ENCODE measurements at regions not wholly inside any gene's neighbourhood (a gene's known extent, or its start where the extent isn't known, plus 50 kb on each side); places are given as distances from the start of the nearest gene placed in this dataset.

DNA sequence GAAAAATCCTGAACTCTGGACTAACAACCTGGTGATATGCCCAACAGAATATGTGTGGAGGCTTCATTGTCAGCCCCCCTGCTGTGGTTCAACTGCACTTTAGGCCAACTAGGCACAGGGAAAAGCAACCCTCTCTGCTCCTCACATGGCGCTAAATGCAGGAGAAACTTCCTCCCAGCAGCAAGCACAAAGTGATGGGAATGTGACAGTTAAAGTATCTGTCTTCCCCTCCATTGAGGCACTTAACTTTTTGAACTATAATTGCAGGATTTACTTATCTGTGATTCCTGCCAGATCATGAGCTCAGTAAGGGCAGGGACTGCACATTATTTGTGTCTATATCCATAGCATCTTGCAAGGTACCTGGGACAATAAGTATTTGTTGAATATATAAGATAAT, 981.2 kb upstream of the KLHL29 start:
- Histone ChIP-seq H3K23ac (ENCODE audit: low read depth, low read length) (no peak overlapping the region), H3K56ac (ENCODE audit: extremely low read depth, insufficient read depth, low read length) (no peak overlapping the region), H3K18ac (ENCODE audit: low read depth, low read length) (no peak overlapping the region), H2AK5ac (ENCODE audit: low read depth, low read length) (no peak overlapping the region), H2BK120ac (ENCODE audit: low read depth, low read length) (no peak overlapping the region), H3K4me2 (ENCODE audit: low read depth, low read length) (no peak overlapping the region), H3K4me3 (ENCODE audit: insufficient read depth, low read depth, low read length) (no peak overlapping the region), H4K8ac (ENCODE audit: low read depth in 2 of 2, low read length in 2 of 2) (no peak overlapping the region), H3K14ac (replicated peaks; ENCODE audit: low read depth, low read length) (no peak overlapping the region), H2BK15ac (ENCODE audit: low read depth, low read length) (no peak overlapping the region), H2AK9ac (replicated peaks; ENCODE audit: low read depth, low read length, poor library complexity) (no peak overlapping the region), H2AFZ (replicated peaks; ENCODE audit: low read length, poor library complexity) (no peak overlapping the region), H2BK20ac (ENCODE audit: low read depth, low read length) (no peak overlapping the region), H3K9me1 (ENCODE audit: insufficient read depth, low read length) (no peaks in the 10 kb centered on the region), H3K9ac (ENCODE audit: low read depth, low read length) (no peak overlapping the region), H3K79me1 (ENCODE audit: low read depth in 1 of 2, low read length in 2 of 2) (no peaks in the 10 kb centered on the region), H3K4me1 (ENCODE audit: control insufficient read depth, insufficient read depth, low read length) (no peaks in the 10 kb centered on the region), H3K27ac (ENCODE audit: insufficient read depth, low read length) (no peak overlapping the region), H4K20me1 (ENCODE audit: insufficient read depth, low read length) (no peaks in the 10 kb centered on the region), H3K36me3 (ENCODE audit: control insufficient read depth, insufficient read depth, low read length) (no peaks in the 10 kb centered on the region), H2BK5ac (ENCODE audit: low read depth, low read length, poor library complexity, severe bottlenecking) (no peak overlapping the region), H3K27me3 (ENCODE audit: control insufficient read depth, insufficient read depth, low read length) (no peaks in the 10 kb centered on the region), H4K5ac (ENCODE audit: low read depth, low read length) (no peak overlapping the region), H3K9me3 (ENCODE audit: control insufficient read depth, insufficient read depth, low read length) (peaks cover 11% of the 10 kb centered on the region), H4K91ac (ENCODE audit: insufficient read depth, low read depth, low read length) (no peak overlapping the region), H3K4ac (ENCODE audit: low read depth, low read length) (no peak overlapping the region)
- in situ Hi-C loops (cut with MboI; ENCODE audit: low sequenced_read_pairs) = no loop called here
- ATAC-seq (ENCODE audit: low read depth) (no peak), DNase-seq (no peak)
- no CpG with 5 or more reads among the region's 1 CpG for WGBS, 2 experiments (ENCODE audit: extremely low coverage in 2 of 2, insufficient read length in 1 of 2)
- ChIA-PET POLR2A (ENCODE audit: unreplicated experiment) (no interaction called here), CTCF (no interaction called here)
- dilution Hi-C loops (cut with HindIII; ENCODE audit: low sequenced_read_pairs, unreplicated experiment) = no loop called here
- no peak for TF ChIP-seq NFE2L2 (IDR thresholded peaks at IDR 0.05; ENCODE audit: low read depth, low read length)
- TF ChIP-seq, protein P1, sequence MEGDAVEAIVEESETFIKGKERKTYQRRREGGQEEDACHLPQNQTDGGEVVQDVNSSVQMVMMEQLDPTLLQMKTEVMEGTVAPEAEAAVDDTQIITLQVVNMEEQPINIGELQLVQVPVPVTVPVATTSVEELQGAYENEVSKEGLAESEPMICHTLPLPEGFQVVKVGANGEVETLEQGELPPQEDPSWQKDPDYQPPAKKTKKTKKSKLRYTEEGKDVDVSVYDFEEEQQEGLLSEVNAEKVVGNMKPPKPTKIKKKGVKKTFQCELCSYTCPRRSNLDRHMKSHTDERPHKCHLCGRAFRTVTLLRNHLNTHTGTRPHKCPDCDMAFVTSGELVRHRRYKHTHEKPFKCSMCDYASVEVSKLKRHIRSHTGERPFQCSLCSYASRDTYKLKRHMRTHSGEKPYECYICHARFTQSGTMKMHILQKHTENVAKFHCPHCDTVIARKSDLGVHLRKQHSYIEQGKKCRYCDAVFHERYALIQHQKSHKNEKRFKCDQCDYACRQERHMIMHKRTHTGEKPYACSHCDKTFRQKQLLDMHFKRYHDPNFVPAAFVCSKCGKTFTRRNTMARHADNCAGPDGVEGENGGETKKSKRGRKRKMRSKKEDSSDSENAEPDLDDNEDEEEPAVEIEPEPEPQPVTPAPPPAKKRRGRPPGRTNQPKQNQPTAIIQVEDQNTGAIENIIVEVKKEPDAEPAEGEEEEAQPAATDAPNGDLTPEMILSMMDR (conservative IDR thresholded peaks at IDR 0.05; ENCODE audit: low read depth, low read length) = no peak
- no peak for TF ChIP-seq SMC3 (IDR thresholded peaks at IDR 0.05; ENCODE audit: low read depth, low read length)
- TF ChIP-seq, protein P2, sequence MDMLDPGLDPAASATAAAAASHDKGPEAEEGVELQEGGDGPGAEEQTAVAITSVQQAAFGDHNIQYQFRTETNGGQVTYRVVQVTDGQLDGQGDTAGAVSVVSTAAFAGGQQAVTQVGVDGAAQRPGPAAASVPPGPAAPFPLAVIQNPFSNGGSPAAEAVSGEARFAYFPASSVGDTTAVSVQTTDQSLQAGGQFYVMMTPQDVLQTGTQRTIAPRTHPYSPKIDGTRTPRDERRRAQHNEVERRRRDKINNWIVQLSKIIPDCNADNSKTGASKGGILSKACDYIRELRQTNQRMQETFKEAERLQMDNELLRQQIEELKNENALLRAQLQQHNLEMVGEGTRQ (IDR thresholded peaks at IDR 0.05; ENCODE audit: low read depth, low read length) = no peak
- TF ChIP-seq FOS (IDR thresholded peaks at IDR 0.05; ENCODE audit: low read depth, low read length) = no peak
- no peak for TF ChIP-seq RCOR1 (IDR thresholded peaks at IDR 0.05; ENCODE audit: insufficient replicate concordance, low read length)
- TF ChIP-seq POLR2A (IDR thresholded peaks at IDR 0.05; ENCODE audit: low read depth, low read length) = no peak
- TF ChIP-seq MAZ (IDR thresholded peaks at IDR 0.05; ENCODE audit: borderline replicate concordance, low read depth, low read length) = no peak
- no peak for TF ChIP-seq CEBPB (IDR thresholded peaks at IDR 0.05; ENCODE audit: low read depth, low read length)
- no peak for TF ChIP-seq CHD1 (IDR thresholded peaks at IDR 0.05; ENCODE audit: low read depth, low read length)
- TF ChIP-seq RFX5 (IDR thresholded peaks at IDR 0.05; ENCODE audit: low read depth, low read length) = no peak
- TF ChIP-seq, protein P3, sequence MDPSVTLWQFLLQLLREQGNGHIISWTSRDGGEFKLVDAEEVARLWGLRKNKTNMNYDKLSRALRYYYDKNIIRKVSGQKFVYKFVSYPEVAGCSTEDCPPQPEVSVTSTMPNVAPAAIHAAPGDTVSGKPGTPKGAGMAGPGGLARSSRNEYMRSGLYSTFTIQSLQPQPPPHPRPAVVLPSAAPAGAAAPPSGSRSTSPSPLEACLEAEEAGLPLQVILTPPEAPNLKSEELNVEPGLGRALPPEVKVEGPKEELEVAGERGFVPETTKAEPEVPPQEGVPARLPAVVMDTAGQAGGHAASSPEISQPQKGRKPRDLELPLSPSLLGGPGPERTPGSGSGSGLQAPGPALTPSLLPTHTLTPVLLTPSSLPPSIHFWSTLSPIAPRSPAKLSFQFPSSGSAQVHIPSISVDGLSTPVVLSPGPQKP (IDR thresholded peaks at IDR 0.05; ENCODE audit: borderline replicate concordance, low read depth, low read length) = no peak
- no peak for TF ChIP-seq BHLHE40 (IDR thresholded peaks at IDR 0.05; ENCODE audit: low read depth, low read length)
- TF ChIP-seq MXI1 (IDR thresholded peaks at IDR 0.05; ENCODE audit: borderline replicate concordance, low read depth, low read length) = no peak
- intact Hi-C loops (cut with micrococcal nuclease) = no loop called here
- no TSS peak for BruUV-seq (replicated peaks)

Data from IMR-90 (cell line).